ENCODE measurements at regions not wholly inside any gene's neighbourhood (a gene's known extent, or its start where the extent isn't known, plus 50 kb on each side); places are given as distances from the start of the nearest gene placed in this dataset.

DNA sequence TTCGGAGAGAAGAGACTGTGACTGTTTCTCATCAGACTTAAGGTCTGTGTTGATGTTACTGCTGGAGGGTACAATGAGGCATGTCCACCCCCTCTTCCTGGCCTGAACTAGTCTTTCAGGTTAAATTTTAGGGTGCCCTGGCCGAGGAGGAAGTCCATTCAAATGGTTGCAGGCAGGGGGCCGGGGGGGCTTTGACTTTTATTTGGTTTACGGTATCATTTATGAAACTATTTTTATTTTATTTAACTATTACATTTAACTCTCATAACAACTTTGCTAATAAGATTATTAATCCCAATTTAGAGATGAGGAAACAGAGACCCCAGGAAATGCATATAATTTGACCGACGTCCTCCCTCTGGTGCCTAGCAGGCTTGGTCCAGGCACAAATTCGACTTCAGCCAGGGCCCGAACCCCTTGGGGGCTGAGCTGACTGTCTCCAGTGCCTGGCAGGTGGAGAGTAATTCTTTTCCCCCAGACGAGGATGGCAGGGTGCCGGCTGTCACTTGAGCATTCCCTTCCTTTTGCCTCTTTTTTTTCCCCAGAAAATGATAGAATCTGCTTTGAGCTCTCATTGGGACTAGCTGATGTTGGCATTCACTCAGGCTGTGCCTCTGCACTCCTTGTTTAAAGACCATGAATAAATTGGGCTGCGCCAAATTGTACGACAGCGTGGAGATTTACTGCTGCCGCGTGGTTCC is 255.3 kb upstream of the SALL3 start:
- DNase-seq = no peak

GRCh38 chr18:78725426-78725825 is 254.2 kb upstream of the SALL3 start:
- no peak for DNase-seq

GRCh38 chr18:78726326-78727056 is 253.1 kb upstream of the SALL3 start:
- no peak for DNase-seq

- DNase-seq = no peak
Observed at GRCh38 chr18:78727057-78727739, 252.4 kb upstream of the SALL3 start.

DNA sequence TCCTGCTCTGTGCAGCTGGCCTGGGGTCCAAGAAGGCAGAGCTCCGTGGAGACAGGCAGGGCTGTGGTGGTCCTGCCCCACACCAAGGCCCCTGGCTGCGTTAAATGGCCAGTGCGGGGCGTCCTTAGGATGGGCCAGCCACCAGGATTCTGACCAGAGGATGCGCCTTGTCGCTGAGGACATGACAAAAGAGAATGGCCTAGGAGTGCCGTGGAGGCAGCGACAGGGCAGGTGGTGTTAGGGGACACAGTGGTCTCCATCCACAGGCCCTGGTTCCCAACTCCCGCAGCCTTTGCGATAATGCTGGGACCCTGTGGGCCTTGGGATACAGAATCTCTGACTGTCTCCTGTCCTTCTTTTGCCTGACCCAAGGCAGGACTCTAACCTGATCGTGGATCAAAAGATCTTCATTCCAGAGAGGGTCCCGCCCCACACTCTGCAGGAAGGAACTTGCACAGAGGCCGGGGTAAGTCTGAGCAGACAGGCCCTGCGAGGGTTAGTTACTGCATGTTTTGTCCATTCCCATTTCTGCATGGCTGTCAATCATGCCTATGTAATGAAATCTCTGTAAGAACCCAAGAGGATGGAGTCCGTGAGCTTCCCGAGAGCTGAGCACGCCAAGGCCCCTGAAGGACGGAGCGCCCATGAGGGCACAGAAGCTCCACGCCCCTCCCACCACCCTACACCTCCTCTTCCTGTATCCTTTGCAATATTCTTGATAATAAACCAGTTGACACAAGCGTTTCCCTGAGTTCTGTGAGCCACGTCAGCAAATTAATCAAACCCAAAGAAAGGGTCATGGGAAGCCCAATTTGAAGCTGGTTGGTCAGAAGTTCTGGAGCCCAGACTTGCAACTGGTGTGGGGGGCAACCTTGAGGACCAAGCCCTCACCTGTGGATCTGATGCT is 251.5 kb upstream of the SALL3 start:
- DNase-seq = no peak

- no peak for DNase-seq
Observed at GRCh38 chr18:78728784-78729467, 250.7 kb upstream of the SALL3 start.

DNA sequence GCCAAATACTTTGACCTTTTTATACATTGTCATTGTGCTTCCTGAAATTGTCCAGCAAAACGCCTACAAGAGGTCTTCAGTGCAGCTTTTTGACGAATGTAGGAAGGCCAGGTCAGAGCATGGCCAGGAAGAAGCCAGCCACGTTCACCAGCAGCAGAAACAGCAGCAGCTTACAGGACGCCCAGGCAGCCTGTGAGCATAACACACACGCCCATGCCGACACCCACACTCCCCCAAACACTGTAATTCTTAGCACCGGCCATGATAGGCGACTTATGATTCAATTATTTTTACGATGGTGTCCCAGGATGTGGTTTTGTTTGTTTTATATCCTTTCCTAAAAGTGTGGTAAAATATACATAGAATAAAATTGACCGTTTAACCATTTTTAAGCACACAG is 249.1 kb upstream of the SALL3 start:
- no peak for DNase-seq

DNA sequence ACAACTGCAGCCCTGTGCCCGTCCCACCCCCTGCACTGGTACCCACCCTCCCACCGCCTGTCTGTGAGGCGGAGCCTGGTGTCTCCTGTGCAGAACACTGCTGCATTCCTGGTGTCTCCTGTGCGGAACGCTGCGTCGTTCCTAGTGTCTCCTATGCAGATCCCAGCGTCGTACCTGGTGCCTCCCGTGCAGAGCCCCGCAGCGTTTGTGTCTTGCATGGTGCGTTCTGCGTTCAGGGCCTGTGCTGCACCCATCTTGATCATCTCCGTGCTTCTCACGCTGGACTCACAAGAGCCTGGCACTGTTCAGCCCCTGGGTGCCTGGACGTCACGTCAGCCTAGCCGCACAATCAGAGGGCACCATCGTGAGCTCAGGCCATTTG is 248.6 kb upstream of the SALL3 start:
- DNase-seq = no peak

- no peak for DNase-seq
Observed at GRCh38 chr18:78731398-78732032, 248.1 kb upstream of the SALL3 start.

GRCh38 chr18:78732273-78733210 is 247.1 kb upstream of the SALL3 start:
- no peak for DNase-seq

GRCh38 chr18:78733762-78734613 is 245.6 kb upstream of the SALL3 start:
- DNase-seq = no peak

GRCh38 chr18:78734614-78734945 is 245.0 kb upstream of the SALL3 start:
- no peak for DNase-seq

DNA sequence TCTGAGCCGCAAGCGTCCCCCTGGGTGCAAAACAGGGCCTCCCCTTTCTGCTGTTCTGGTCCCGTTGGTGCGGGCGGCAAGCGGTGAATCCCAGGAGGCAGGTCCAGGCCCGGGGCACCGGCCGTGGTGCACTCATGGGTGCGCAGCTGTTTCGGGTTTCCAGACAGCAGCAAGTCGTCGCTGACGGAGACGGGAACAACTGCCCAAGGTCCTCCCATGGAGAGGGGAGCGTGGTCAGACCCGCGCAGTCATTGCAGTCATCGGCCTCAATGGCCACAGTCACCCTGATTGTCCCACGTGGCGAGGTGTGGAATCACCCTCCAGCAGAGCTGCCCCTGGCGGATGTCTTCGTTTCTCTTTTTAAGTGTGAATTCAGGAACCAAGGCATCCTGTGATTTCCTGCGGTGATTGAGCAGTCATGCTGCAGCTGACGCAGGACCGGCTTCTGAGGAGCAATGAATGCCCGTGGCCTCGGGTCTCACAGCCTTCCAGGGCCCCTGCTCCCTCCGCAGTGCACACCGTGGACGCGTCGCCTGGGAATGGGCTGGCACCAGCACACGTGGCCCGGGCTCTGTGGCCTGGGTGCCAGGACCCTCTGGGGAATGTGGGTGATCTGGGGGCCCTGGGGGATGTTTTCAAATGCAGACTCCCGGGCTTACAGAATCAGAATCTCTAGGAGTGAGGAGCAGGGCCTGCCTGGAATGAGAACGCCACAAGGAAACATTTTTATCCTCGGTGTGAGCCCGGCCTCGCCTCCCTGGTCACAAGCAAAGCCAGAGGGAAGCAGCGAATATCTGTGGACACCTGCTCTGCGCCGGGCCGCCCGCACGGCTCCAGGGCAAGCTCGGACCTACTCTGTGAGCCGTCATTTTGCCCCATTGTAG is 244.2 kb upstream of the SALL3 start:
- no peak for DNase-seq

GRCh38 chr18:78736015-78736690 is 243.5 kb upstream of the SALL3 start:
- no peak for DNase-seq

GRCh38 chr18:78737006-78737915 is 242.4 kb upstream of the SALL3 start:
- no peak for DNase-seq

DNA sequence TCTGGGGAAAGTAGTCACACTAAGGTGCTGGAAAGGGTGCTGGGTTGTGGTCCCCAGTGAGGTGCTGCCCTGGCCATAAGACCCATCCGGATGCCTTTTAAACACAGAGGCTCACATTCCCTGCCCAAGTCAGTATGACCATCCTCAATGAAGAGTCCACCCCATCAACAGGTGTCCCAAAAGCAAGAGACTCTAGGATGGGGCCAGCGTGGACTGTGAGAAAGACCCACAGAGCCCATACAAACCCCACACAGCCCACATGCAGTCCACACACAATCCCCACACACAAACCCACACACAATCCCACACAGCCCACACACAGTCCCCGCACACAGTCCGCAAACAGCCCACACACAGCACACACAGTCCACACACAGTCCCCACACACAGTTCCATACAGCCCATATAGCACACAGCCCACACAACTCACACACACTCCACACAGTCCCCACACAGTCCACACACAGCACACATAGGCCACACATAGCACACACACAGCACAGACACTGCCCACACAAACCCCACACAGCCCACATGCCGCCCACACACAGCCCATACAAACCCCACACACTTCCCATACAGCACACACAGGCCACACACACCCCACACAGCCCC is 241.4 kb upstream of the SALL3 start:
- DNase-seq = no peak

GRCh38 chr18:78739115-78739514 is 240.5 kb upstream of the SALL3 start:
- DNase-seq = no peak
